ENCODE measurements at regions not wholly inside any gene's neighbourhood (a gene's known extent, or its start where the extent isn't known, plus 50 kb on each side); places are given as distances from the start of the nearest gene placed in this dataset.

- TF ChIP-seq CTCF (IDR thresholded peaks at IDR 0.05) = no peak
- TF ChIP-seq POLR2A (IDR thresholded peaks at IDR 0.05) = no peak
These were observed 584.9 kb upstream of the PTCHD4 start for GRCh38 chr6:48695872-48696271.
